Activated naive CD4-positive, alpha-beta T cell treated with anti-CD3 and anti-CD28 coated beads, Interleukin-2, amount 10 ng/mL, durations not matched to agents 7 days and 5 days (primary cell): ENCODE measurements at regions not wholly inside any gene's neighbourhood (a gene's known extent, or its start where the extent isn't known, plus 50 kb on each side); places are given as distances from the start of the nearest gene placed in this dataset.

Experiments used
- CTCF ChIA-PET: fragments of 350-600 bp; sonication (Branson Sonifier 250); formaldehyde crosslinking; loops from one replicate; lab custom pipeline; 2021; ENCODE audit warnings: antibody characterized with exemption; lab: Charles Lee
- DNase-seq: peaks from one replicate; pipeline ENCODE4 v3.0.0-alpha.2; 2020
- H3K27ac Mint-ChIP-seq: one replicate; pipeline ENCODE4 v1.8.0; 2021; ENCODE audit warnings: mild to moderate bottlenecking, moderate library complexity, mixed read lengths
- H3K27me3 Mint-ChIP-seq: one replicate; pipeline ENCODE4 v1.8.0; 2021; ENCODE audit warnings: mild to moderate bottlenecking, mixed read lengths
- H3K36me3 Mint-ChIP-seq: one replicate; pipeline ENCODE4 v1.8.0; 2021; ENCODE audit warnings: mixed read lengths
- H3K4me1 Mint-ChIP-seq: one replicate; pipeline ENCODE4 v1.8.0; 2021; ENCODE audit warnings: mixed read lengths
- H3K4me3 Mint-ChIP-seq: one replicate; pipeline ENCODE4 v1.8.0; 2021; ENCODE audit warnings: mild to moderate bottlenecking, moderate library complexity, mixed read lengths
- H3K9me3 Mint-ChIP-seq: one replicate; pipeline ENCODE4 v1.8.0; 2021; ENCODE audit warnings: mixed read lengths

DNA sequence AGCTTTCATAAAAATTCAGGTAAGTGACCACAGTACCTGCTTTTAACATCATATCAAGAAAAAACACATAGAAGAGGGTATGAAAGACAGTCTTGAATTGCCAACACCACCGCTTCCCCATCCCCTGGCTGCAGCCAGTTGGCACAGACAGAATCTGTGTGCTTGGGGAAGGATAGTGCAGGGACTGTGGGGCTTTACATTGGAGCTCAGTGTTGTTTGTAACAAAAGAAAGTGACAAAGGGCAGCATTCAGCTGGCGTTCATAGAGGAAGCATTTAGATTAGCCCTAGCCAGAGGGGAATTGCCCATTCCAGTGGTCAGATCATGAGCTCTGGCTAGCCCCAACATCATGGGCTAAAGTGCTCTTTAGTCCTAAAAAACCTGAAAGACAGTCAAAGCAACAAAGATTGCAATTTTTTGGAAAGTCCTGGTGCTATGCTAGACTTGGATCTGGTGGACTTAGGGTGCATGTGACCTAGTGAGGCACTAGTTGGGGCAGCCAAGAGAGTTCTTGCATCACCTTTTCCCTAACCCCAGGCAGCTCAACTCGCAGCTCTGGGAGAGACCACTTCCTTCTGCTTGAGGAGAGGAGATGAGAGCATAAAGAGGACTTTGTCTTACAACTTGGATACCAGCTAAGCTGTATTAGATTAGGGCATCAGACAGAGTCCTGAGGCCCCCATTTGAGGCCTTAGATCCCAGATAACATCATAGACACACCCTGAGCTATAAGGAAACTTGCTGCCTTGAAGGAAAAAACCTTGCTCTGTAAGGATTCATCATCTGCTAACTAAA is 1602.4 kb upstream of the ADGRL3 start:
- no peak for DNase-seq
- no peaks in the 10 kb centered on the region for H3K36me3 Mint-ChIP-seq
- peaks cover 12% of the 10 kb centered on the region for H3K9me3 Mint-ChIP-seq
- no peak overlapping the region for H3K4me3 Mint-ChIP-seq
- H3K27me3 Mint-ChIP-seq = no peaks in the 10 kb centered on the region
- H3K27ac Mint-ChIP-seq = no peak overlapping the region
- no peaks in the 10 kb centered on the region for H3K4me1 Mint-ChIP-seq
- CTCF ChIA-PET = no interaction called here

DNA sequence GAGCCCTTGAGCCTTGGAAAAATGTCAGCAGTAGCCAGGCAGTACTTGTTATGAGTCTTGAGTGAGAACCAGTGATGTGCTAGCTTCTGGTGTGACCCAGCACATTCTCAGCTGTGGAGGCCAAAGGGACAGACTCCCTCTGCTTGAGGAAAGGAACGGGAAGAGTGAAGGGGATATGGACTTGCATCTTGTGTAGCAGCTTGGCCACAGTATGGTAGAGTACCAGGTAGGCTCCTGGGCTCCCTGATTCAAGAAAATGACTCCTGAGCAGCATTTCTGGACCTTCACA is 1601.9 kb upstream of the ADGRL3 start:
- Mint-ChIP-seq H3K27ac (no peak overlapping the region), H3K36me3 (no peaks in the 10 kb centered on the region), H3K27me3 (no peaks in the 10 kb centered on the region), H3K9me3 (peaks cover 13% of the 10 kb centered on the region), H3K4me3 (no peak overlapping the region), H3K4me1 (no peaks in the 10 kb centered on the region)
- CTCF ChIA-PET = no interaction called here
- no peak for DNase-seq

GRCh38 chr4:59608466-59608865 is 1591.7 kb upstream of the ADGRL3 start:
- H3K9me3 Mint-ChIP-seq = peaks cover 6% of the 10 kb centered on the region
- H3K4me1 Mint-ChIP-seq = no peaks in the 10 kb centered on the region
- CTCF ChIA-PET = no interaction called here
- no peak for DNase-seq
- H3K27ac Mint-ChIP-seq = no peak overlapping the region
- no peak overlapping the region for H3K4me3 Mint-ChIP-seq
- no peaks in the 10 kb centered on the region for H3K27me3 Mint-ChIP-seq
- H3K36me3 Mint-ChIP-seq = no peaks in the 10 kb centered on the region

DNA sequence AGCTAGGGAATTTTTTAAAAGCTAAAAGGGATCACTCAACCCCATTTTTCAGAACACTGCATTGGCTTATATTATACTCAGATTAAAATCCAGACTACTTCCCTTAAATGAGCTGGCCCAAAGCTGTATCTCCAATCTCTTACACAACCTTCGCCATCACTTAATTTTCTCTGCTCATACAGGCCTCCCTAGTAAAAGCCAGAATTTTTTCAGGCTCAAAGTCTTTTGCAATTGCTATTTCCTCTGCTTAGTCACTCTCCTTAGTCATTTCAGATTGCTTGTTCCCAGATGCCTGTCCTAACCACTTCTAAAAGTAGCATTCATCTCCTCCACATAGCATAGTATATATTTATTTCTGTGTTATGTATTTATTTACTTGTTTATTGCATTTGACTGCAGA is 1587.9 kb upstream of the ADGRL3 start:
- CTCF ChIA-PET = no interaction called here
- Mint-ChIP-seq H3K27ac (no peak overlapping the region), H3K36me3 (no peaks in the 10 kb centered on the region), H3K4me1 (no peaks in the 10 kb centered on the region), H3K27me3 (no peaks in the 10 kb centered on the region), H3K9me3 (no peaks in the 10 kb centered on the region), H3K4me3 (no peak overlapping the region)
- no peak for DNase-seq

DNA sequence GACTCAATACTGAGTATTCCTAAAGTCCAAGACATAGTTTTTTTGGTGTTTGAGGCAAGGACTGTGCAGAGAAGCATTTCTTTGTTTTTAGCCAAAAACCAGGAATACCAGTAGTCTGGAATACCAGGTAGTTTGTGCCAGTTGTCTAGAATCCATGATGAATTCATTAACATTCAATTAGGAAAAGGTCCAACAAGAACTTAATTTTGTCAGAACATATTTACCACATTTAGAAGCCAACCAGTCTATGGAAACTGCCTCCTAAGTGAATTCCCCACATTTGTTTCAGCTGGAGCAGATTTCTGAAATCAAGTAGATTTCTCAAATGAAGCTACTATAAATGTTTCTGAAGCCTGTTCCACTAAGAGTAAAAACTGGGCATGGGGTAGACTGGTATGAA is 1584.8 kb upstream of the ADGRL3 start:
- CTCF ChIA-PET = no interaction called here
- Mint-ChIP-seq H3K4me1 (no peaks in the 10 kb centered on the region), H3K27me3 (no peaks in the 10 kb centered on the region), H3K9me3 (no peaks in the 10 kb centered on the region), H3K36me3 (no peaks in the 10 kb centered on the region), H3K27ac (no peak overlapping the region), H3K4me3 (no peak overlapping the region)
- no peak for DNase-seq

GRCh38 chr4:59629348-59629747 is 1570.8 kb upstream of the ADGRL3 start:
- peaks cover 19% of the 10 kb centered on the region for H3K9me3 Mint-ChIP-seq
- no peak overlapping the region for H3K4me3 Mint-ChIP-seq
- H3K36me3 Mint-ChIP-seq = no peaks in the 10 kb centered on the region
- no peaks in the 10 kb centered on the region for H3K27me3 Mint-ChIP-seq
- no peak for DNase-seq
- CTCF ChIA-PET = no interaction called here
- H3K4me1 Mint-ChIP-seq = no peaks in the 10 kb centered on the region
- H3K27ac Mint-ChIP-seq = no peak overlapping the region

DNA sequence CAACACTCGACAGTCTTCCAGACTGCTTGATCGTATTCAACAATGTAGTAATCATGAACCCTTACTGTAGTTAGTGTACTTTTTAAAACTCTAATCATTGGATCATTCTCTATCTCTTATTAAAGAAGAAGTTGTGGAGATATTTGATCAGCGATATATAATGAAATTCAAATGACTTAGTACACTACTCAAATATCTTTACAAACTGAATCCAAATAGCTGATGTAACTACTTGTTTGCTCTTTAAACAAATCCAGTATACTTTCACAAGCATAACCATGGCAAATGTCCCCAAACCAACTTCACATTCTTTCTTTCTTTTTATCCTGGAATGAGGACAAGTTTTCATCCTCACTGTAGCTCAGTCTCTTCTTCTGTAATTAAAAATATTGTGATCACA is 1569.9 kb upstream of the ADGRL3 start:
- H3K27ac Mint-ChIP-seq = no peak overlapping the region
- CTCF ChIA-PET = no interaction called here
- H3K4me1 Mint-ChIP-seq = no peaks in the 10 kb centered on the region
- no peaks in the 10 kb centered on the region for H3K27me3 Mint-ChIP-seq
- no peak overlapping the region for H3K4me3 Mint-ChIP-seq
- no peak for DNase-seq
- peaks cover 18% of the 10 kb centered on the region for H3K9me3 Mint-ChIP-seq
- no peaks in the 10 kb centered on the region for H3K36me3 Mint-ChIP-seq

DNA sequence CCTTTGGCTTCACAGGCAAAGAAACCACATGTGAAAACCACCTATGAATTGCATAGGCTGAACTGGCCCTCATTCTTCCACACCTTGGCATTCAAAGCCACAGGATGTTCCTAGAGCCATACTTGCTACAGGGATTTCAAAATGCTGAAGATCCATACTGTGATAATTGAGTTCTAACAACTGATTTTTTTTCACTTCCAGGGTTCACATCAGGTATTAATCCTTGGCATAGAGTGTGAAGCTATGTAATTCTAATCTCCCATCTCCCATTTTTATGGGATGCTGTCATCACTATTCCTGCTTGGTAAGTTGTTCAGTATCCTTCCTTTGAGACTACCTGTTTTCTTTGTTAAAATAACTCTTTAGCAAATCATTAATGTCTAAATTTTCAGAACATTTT is 1569.2 kb upstream of the ADGRL3 start:
- no peak for DNase-seq
- H3K27me3 Mint-ChIP-seq = no peaks in the 10 kb centered on the region
- H3K36me3 Mint-ChIP-seq = no peaks in the 10 kb centered on the region
- CTCF ChIA-PET = no interaction called here
- no peak overlapping the region for H3K4me3 Mint-ChIP-seq
- H3K27ac Mint-ChIP-seq = no peak overlapping the region
- peaks cover 19% of the 10 kb centered on the region for H3K9me3 Mint-ChIP-seq
- H3K4me1 Mint-ChIP-seq = no peaks in the 10 kb centered on the region

DNA sequence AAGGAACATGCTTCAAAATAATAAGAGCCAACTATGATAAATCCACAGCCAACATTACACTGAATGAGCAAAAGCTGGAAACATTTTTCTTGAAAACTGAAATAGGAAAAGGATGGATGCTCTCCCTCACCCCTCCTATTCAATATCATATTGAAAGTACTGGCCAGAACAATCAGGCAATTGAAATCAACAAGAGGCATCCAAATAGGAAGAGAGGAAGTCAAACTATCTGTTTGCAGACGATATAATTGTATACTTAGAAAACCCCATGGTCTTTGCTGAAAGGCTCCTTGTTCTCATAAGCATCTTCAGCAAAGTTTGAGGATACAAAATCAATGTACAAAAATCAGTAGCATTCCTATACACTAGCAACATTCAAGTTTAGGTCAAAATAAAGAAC is 1562.5 kb upstream of the ADGRL3 start:
- no peak overlapping the region for H3K4me3 Mint-ChIP-seq
- H3K9me3 Mint-ChIP-seq = peaks cover 15% of the 10 kb centered on the region
- DNase-seq = no peak
- no peaks in the 10 kb centered on the region for H3K4me1 Mint-ChIP-seq
- CTCF ChIA-PET = no interaction called here
- H3K36me3 Mint-ChIP-seq = no peaks in the 10 kb centered on the region
- H3K27me3 Mint-ChIP-seq = no peaks in the 10 kb centered on the region
- no peak overlapping the region for H3K27ac Mint-ChIP-seq

- DNase-seq = no peak
- Mint-ChIP-seq H3K27me3 (no peaks in the 10 kb centered on the region), H3K27ac (no peak overlapping the region), H3K4me3 (no peak overlapping the region), H3K36me3 (no peaks in the 10 kb centered on the region), H3K9me3 (peaks cover 4% of the 10 kb centered on the region), H3K4me1 (no peaks in the 10 kb centered on the region)
- CTCF ChIA-PET = no interaction called here
Observed at GRCh38 chr4:59643682-59644081, 1556.4 kb upstream of the ADGRL3 start.

GRCh38 chr4:59644765-59645164 is 1555.4 kb upstream of the ADGRL3 start:
- Mint-ChIP-seq H3K4me3 (no peak overlapping the region), H3K9me3 (peaks cover 1% of the 10 kb centered on the region), H3K27ac (no peak overlapping the region), H3K36me3 (no peaks in the 10 kb centered on the region), H3K4me1 (no peaks in the 10 kb centered on the region), H3K27me3 (no peaks in the 10 kb centered on the region)
- CTCF ChIA-PET = no interaction called here
- no peak for DNase-seq

DNA sequence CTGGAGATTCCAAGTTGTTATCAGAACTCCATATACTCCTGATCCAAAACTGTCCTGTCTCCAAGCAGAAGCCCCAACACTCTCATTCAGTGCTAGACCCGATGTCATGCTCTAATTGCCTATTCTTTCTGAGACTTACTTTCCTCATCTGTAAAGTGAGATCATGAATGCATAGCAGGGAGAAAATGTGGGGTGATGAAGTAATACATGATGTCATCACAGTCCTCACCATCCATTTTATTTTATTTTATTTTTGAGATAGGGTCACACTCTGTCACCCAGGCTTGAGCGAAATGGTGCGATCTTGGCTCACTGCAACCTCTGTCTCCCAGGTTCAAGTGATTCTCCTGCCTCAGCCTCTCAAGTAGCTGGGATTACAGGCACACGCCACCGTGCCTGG is 1554.0 kb upstream of the ADGRL3 start:
- CTCF ChIA-PET = no interaction called here
- H3K27ac Mint-ChIP-seq = no peak overlapping the region
- no peak for DNase-seq
- no peaks in the 10 kb centered on the region for H3K27me3 Mint-ChIP-seq
- no peaks in the 10 kb centered on the region for H3K36me3 Mint-ChIP-seq
- H3K4me1 Mint-ChIP-seq = no peaks in the 10 kb centered on the region
- H3K9me3 Mint-ChIP-seq = peaks cover 8% of the 10 kb centered on the region
- no peak overlapping the region for H3K4me3 Mint-ChIP-seq

DNA sequence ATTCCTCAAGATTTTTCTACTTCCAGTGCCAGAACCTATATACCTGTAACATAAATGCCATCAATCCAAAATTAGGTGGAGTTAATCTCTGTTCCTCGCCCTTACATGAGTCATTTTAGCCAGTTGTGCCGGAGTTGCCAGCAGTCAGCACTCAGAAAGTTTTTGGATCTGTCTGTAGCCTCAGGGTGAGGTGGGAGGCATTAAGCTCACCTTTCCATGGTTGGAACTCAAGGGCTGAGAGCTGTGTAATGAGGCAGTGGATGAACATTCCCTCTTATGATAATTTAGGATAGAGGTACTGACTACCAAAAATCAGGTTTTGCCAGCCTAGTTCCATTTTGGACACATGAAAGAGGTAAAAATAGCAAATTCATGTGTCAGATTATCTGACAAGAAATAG is 1553.1 kb upstream of the ADGRL3 start:
- Mint-ChIP-seq H3K9me3 (peaks cover 6% of the 10 kb centered on the region), H3K27me3 (no peaks in the 10 kb centered on the region), H3K27ac (no peak overlapping the region), H3K4me3 (no peak overlapping the region), H3K36me3 (no peaks in the 10 kb centered on the region), H3K4me1 (no peaks in the 10 kb centered on the region)
- CTCF ChIA-PET = no interaction called here
- no peak for DNase-seq

DNA sequence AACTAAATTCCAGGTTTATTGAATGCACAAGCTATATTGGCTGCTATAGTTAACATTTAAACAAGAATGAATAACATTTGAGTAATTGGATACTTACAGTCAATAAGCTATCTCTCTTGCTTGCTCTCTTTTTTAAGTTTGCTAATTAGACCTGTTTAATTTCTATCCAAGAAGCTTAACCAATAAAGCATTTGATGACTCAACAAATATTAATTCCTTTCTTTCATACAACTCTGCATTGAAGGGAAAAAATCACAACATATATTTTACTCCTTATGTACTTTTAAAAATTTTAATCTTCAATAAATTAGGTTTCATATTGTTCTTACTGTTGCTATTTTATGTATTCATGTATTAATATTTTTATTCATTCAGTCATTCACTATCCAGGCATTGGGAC is 1552.6 kb upstream of the ADGRL3 start:
- CTCF ChIA-PET = no interaction called here
- Mint-ChIP-seq H3K27ac (no peak overlapping the region), H3K27me3 (no peaks in the 10 kb centered on the region), H3K9me3 (peaks cover 8% of the 10 kb centered on the region), H3K36me3 (no peaks in the 10 kb centered on the region), H3K4me3 (no peak overlapping the region), H3K4me1 (no peaks in the 10 kb centered on the region)
- no peak for DNase-seq

DNA sequence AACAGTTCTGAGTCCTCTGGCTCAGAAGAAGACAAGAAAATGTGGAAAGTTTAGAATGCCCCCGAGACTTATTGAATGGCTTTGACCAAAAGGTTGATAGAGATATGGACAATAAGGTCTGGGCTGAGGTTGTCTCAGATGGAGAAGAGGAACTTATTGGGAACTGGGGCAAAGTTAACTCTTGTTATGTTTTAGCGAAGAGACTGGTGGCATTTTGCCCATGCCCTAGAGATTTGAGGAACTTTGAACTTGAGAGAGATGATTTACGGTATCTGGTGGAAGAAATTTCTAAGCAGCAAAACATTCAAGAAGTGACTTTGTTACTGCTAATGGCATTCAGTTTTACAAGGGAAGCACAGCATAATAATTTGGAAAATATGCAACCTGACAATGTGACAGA is 1549.3 kb upstream of the ADGRL3 start:
- Mint-ChIP-seq H3K9me3 (peaks cover 10% of the 10 kb centered on the region), H3K27ac (no peak overlapping the region), H3K4me1 (no peaks in the 10 kb centered on the region), H3K36me3 (no peaks in the 10 kb centered on the region), H3K4me3 (no peak overlapping the region), H3K27me3 (no peaks in the 10 kb centered on the region)
- CTCF ChIA-PET = no interaction called here
- DNase-seq = no peak

GRCh38 chr4:59655996-59656395 is 1544.1 kb upstream of the ADGRL3 start:
- no peak for DNase-seq

More at GRCh38 chr4:59655996-59656395, 1544.1 kb upstream of the ADGRL3 start:
- CTCF ChIA-PET = no interaction called here
- Mint-ChIP-seq H3K36me3 (no peaks in the 10 kb centered on the region), H3K27ac (no peak overlapping the region), H3K27me3 (no peaks in the 10 kb centered on the region), H3K4me1 (no peaks in the 10 kb centered on the region), H3K4me3 (no peak overlapping the region), H3K9me3 (peaks cover 26% of the 10 kb centered on the region)
